GM21717 (cell line): ENCODE measurements at regions not wholly inside any gene's neighbourhood (a gene's known extent, or its start where the extent isn't known, plus 50 kb on each side); places are given as distances from the start of the nearest gene placed in this dataset.

ENCODE experiments used
- ATAC-seq: cut with Tn5 transposase; IDR thresholded peaks from one replicate; pipeline ENCODE4 v1.9.1; 2021; ENCODE audit warnings: mild to moderate bottlenecking, moderate library complexity; ENCODE audit not compliant: unreplicated experiment

DNA sequence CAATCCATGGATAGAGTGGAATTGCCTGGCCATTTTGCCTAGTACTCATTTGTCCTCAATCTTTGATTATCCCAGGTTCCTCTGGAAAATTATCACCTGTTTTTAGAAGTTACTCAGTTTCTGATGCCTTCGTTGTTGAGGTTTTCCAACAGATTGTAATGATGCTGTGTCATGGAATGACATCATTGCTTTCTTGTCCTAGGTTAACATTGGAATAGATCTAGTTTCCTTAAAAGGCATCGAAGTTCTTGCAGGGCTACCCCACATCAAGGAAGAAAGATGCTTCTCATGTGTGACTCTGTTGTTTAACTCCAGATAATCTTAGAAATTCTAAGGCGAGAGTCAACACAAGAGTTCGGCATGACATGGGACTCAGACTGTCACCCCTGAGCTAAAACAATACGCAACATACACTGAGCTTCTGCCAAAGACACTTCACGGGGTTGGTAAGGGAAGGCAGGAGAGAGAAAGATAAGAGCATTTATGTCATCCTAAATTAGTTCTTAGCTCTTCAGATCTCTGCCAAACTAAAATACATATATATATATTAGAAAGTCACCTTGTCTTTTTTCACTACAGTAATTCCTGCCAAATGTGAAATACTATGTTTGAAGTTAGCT is 293.2 kb upstream of the WWC1 start:
- no peak for ATAC-seq

- no peak for ATAC-seq
These were observed 292.3 kb upstream of the WWC1 start for GRCh38 chr5:167999182-167999581.

- ATAC-seq = no peak
These were observed 290.1 kb upstream of the WWC1 start for GRCh38 chr5:168001318-168001717.

- no peak for ATAC-seq
These were observed 289.3 kb upstream of the WWC1 start for GRCh38 chr5:168002116-168002515.

- ATAC-seq = no peak
These were observed 286.4 kb upstream of the WWC1 start for GRCh38 chr5:168005093-168005492.

- no peak for ATAC-seq
These were observed 285.5 kb upstream of the WWC1 start for GRCh38 chr5:168005936-168006335.

DNA sequence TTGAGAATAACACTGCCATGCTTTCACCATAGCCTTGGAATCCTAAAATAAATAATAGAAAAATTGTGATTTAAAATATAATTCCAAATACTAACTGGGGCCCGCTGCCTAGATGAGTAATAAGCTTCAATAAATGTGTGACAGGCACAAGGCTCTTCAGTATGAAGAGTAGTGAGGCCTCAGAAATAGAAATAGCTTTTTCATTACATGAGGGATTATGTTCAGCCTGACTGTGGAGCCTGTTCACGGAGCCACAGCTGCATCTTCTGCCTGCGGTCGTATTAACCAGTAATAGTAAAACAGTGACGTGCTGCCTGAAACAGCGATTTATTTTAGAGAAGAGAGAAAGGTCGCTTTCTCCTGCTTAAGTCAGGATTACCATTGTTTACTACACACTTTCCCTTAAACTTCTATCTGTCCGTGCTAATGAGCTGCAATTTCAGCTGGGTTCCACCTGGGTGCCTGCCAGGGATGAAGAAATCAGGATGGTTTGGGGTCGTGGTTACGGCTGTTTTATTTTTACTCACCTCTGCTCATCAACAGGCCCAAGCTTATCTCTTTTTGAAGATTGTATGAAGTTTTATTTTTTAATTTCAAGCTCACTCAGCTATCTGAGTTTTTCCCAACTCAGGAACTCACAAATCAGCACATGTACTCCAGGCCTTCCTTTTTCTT is 284.9 kb upstream of the WWC1 start:
- no peak for ATAC-seq

DNA sequence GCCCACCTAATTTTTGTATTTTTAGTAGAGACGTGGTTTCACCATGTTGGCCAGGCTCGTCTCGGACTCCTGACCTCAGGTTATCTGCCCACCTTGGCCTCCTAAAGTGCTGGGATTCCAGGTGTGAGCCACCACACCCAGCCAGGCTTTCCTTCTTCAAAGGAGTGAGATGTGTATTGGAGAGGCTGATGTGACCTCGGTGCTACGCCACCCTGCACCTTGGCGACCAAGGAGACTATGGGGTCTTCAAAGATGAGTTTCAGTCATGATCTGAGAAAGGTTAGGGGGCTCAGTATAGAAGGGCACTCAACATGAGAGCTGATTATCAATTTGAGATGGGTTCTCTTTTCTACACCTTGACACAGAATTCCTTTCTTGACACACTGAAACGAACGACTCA is 284.2 kb upstream of the WWC1 start:
- no peak for ATAC-seq

- ATAC-seq = no peak
These were observed 282.9 kb upstream of the WWC1 start for GRCh38 chr5:168008555-168008954.

- ATAC-seq = no peak
These were observed 280.3 kb upstream of the WWC1 start for GRCh38 chr5:168011096-168011495.

GRCh38 chr5:168012006-168012405 is 279.4 kb upstream of the WWC1 start:
- ATAC-seq = no peak

DNA sequence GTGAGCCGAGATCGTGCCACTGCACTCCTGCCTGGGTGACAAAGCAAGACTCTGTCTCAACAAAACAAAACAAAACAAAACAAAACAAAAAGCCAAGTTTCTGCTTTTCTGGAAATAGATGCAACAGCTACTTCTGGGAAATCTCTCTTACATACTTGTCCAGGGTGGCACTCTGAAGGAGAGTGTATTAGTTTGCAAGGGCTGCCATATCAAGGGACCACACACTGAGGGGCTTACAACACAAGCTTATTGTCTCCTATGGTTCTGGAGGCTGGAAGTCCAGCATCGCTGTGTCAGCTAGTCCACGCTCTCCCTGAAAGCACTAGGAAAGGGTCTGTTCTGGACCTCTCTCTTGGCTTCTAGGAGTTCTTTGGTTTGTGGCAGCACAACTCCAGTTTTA is 277.9 kb upstream of the WWC1 start:
- no peak for ATAC-seq

DNA sequence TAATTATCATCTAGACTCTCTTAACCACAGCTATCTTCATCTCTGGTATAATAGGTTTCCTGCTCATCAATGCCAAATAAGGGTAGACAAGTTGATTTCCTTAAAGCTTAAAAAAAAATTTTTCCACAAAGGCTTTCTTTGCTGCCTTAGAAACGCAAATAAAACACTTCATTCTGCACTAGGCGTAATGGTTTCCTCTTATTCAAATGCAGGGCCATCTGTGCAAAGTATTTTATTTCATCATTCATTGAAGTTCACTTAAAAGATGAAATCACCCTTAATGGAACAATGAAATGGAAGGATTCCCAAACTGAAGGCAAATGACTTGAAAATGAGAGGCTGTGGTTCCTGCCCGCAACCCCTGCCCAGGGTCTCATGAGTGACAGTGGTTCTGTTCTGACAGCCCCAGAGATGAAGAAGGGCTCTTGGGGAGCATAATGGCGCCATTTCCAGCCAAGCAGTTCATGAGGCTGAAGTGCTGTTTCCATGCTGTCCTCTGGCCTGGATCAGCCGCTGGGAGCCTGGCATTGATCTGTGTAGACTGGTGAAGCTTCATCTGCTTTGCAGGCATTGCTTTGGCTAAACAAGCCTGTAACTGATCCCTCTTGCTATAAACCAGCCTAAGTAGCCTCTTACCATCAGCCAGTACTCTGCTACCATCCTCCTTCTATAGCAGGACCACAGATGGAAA is 276.9 kb upstream of the WWC1 start:
- no peak for ATAC-seq

DNA sequence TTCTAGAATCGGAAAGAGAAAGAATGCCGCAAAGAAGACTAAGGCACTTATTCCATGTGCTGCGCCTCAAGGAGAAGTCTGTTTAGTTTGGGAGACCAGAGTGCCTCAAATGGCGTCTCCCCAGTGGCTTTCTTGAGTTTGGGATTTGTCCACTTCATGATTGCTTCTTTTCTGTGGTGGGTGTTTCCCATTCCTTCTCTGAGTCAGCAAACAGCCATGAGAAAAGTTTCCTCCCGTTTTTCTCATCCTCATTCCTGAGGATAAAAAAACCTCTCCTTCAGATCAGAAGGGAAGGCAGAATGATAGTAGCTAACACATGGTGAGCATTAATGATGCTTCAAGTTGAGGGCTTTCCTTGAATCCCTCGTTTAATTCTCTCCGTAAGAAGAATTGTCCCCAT is 275.9 kb upstream of the WWC1 start:
- no peak for ATAC-seq

DNA sequence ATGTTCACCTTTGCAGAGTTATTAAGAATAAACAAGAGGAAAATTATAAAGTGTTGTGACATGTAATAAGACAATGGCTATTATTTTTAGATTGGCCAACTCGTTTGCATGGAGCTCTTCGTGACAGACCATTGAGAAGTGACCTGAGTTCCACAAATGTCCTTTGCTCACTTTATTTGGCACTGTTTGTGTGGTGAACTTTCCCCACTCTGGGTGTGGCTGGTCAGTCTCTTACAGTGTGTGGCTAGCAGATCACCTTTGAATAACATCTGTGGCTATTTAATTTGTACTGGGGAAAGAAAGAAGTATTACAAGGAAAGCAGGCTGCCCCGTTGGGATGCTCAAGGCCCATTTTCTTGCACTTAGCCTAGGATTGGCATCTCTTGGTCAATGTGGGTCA is 274.1 kb upstream of the WWC1 start:
- no peak for ATAC-seq

- ATAC-seq = no peak
These were observed 272.3 kb upstream of the WWC1 start for GRCh38 chr5:168019143-168019542.

GRCh38 chr5:168020542-168021294 is 270.7 kb upstream of the WWC1 start:
- ATAC-seq = no peak

DNA sequence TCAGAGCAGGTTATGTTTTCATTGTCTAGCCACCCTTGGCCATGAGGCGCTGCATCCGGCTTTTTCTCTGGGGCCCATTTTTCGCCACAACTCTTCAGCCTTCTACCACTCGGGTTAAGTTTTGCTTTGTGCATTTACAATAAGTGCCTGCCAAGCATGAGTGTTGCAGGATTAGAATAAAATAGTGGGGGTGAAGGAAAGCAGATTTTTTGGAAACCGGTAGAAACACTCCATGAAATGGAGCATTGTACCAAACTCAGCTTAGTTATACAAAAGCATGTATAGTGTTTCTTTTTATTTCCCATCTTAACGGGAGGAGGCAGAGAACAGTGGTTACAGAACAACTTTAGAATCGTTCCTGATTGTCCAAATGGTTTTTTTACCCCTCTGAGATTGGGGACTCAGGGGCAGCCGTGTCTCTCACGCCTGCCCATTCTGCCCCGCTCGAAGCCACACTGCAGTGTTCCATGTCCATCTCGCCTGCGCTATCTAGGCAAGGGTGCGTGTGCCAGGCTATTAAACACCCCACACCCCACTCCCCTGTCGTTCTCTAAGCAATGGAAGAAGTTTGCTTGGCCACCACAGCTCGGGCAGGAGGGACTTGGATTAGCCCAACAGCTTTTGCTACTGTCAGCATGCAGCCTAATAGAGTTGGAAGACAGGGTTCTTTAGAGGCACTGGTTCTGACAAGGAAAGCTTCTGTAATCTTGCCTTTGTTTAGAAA is 268.8 kb upstream of the WWC1 start:
- no peak for ATAC-seq

DNA sequence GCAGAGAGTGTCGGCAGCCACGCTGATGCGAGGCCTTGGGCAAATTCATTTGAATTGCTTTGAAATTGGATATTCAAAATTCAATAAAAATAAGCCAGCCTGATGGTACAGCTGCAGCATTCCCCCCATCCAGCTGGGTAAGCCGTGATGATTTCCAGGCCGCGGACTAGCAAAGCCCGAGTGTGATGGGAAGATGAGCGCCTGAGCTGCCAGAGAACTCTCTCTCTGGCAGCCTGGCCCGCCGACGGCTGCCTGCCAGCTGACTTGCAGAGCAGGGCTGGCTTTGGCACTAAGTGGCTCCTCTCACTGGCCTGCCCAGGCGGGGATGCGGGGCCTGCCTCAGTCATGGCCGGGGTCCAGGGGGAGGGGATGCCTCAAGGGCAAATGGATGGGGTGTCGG is 268.3 kb upstream of the WWC1 start:
- no peak for ATAC-seq

DNA sequence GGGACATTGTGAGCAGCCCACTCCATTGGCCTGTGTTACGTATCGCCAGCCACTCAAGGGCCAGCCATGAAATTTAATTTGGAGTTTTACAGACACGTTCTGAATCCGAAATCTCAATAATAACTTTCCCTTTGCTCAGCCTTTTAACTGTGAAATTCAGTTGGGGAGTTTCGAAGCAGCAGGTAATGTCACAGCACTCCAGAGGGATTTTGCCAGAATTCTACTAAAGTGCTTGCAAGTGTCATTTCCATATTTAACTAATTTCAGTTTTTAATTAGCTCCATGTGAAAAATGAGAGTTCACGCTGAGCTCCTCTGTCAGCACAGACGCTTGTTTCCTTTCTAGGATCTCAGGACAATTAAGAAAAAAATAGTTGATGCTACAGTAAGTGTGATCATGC is 267.1 kb upstream of the WWC1 start:
- no peak for ATAC-seq

DNA sequence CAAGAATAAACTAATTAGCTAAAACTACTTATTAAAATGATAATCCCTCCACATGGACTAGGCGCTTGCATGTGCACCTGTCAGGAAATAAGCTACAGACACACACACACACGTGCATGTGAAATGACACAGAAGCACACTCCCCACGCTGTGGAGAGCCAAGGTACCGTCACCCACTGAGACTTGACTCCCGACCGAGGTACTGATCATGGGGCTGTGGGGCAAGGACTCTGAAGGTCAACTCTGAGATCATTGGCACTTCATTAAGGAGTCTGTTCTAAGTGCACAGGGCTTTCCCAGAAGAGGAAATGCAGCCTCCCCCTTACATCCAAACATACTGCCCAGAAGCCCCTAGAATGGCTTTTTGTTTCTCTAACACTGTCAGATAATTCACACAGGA is 264.4 kb upstream of the WWC1 start:
- no peak for ATAC-seq
